ENCODE measurements at regions not wholly inside any gene's neighbourhood (a gene's known extent, or its start where the extent isn't known, plus 50 kb on each side); places are given as distances from the start of the nearest gene placed in this dataset.

DNA sequence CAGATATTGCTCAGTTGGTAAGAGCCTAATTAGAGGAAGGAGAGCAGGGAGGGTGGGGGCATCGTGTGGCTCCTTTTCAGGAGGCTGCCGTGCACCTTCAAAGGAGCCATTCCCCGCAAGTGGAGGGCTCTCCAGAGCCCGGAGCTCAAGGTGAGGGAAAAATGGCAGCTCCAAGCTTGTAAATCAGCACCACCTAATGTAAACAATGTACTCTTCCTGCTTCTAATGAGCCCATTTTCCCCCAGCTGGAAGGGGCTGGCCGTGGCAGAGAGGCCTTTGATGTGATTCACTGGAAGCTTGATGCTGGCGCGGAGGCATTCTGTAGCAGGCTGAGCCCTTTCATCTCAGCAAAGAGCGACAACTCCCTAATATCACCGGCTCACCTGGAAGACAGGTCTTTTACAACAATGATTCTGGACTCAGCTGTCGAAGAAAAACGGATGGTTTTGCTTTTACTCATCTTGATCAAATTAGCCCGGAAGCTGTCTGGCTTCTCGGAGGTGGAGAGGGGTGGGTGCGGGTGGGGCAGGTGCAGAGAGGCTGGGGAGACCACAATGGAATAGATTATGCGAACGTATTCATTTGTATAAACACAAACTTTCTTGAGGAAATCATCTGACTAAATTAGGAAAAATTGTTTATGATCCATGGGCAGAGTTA, 112.5 kb downstream of the RRAGC start:
- Histone ChIP-seq H2BK20ac (ENCODE audit: low read depth, low read length, poor library complexity, severe bottlenecking) (no peak overlapping the region), H4K5ac (ENCODE audit: insufficient read length, low read depth, low read length) (no peak overlapping the region), H2BK15ac (ENCODE audit: low read depth, low read length) (no peak overlapping the region), H3K27me3 (ENCODE audit: insufficient read depth, low read length) (no peaks in the 10 kb centered on the region), H3K23ac (ENCODE audit: insufficient read length, low read depth, low read length) (no peak overlapping the region), H3K4ac (ENCODE audit: low read depth, low read length) (no peak overlapping the region), H4K91ac (ENCODE audit: insufficient read length, low read depth, low read length) (no peak overlapping the region), H3K79me1 (ENCODE audit: insufficient read depth, low read depth, low read length, poor library complexity, severe bottlenecking) (no peaks in the 10 kb centered on the region), H3T11ph (ENCODE audit: low read length) (no peak overlapping the region), H3K14ac (ENCODE audit: insufficient read depth, low read length) (no peak overlapping the region; the same call in 1 of the 2 replicates), H3K9ac (ENCODE audit: extremely low read depth, insufficient read length, low read length) (no peak overlapping the region), H2BK5ac (ENCODE audit: insufficient read length, low read length) (no peak overlapping the region), H4K20me1 (ENCODE audit: control insufficient read depth, insufficient read depth, insufficient read length) (no peaks in the 10 kb centered on the region), H3K18ac (ENCODE audit: insufficient read length, low read depth, low read length) (no peak overlapping the region), H2AFZ (ENCODE audit: low read length) (peak overlapping the region; percentile 33), H3K9me3 (ENCODE audit: control insufficient read depth, low read depth, low read length) (no peaks in the 10 kb centered on the region), H3K4me2 (ENCODE audit: insufficient read depth, insufficient read length, low read length) (no peak overlapping the region), H2BK120ac (ENCODE audit: low read depth, low read length, poor library complexity, severe bottlenecking) (no peak overlapping the region), H2AK5ac (ENCODE audit: insufficient read length, low read length) (no peak overlapping the region), H3K27ac (ENCODE audit: insufficient read length, low read depth, low read length) (no peak overlapping the region), H3K79me2 (ENCODE audit: insufficient read depth, low read length) (no peaks in the 10 kb centered on the region), H3K56ac (ENCODE audit: insufficient read length, low read depth, low read length) (no peak overlapping the region), H3K4me1 (ENCODE audit: insufficient read depth, low read length) (no peaks in the 10 kb centered on the region; the same call in 1 of the 2 replicates), H3K23me2 (ENCODE audit: insufficient read length, low read depth, low read length, poor library complexity, severe bottlenecking) (no peaks in the 10 kb centered on the region), H2BK12ac (ENCODE audit: insufficient read length, low read depth, low read length) (no peak overlapping the region), H4K8ac (replicated peaks; ENCODE audit: insufficient read length, low read depth, low read length) (no peak overlapping the region)
- Mint-ChIP-seq H3K4me1 (peaks cover 8 to 17% of the 10 kb centered on the region in 2 experiments), H3K4me3 (no peak overlapping the region), H3K36me3 (ENCODE audit: insufficient read depth in 1 of 3, low read depth in 3 of 3) (no peaks in the 10 kb centered on the region), H3K9me3 (no peaks in the 10 kb centered on the region), H3K27ac (peak overlapping the region in 1 of 3 experiments; percentile 18; a peak in 1 of 7 replicates), H3K27me3 (ENCODE audit: low read depth) (peaks cover 3% of the 10 kb centered on the region)
- WGBS (ENCODE audit: extremely low coverage, insufficient read length, low lambda C conversion rate): no CpG with 5 or more reads among the region's 16 CpGs
- TF ChIP-seq, protein P1, sequence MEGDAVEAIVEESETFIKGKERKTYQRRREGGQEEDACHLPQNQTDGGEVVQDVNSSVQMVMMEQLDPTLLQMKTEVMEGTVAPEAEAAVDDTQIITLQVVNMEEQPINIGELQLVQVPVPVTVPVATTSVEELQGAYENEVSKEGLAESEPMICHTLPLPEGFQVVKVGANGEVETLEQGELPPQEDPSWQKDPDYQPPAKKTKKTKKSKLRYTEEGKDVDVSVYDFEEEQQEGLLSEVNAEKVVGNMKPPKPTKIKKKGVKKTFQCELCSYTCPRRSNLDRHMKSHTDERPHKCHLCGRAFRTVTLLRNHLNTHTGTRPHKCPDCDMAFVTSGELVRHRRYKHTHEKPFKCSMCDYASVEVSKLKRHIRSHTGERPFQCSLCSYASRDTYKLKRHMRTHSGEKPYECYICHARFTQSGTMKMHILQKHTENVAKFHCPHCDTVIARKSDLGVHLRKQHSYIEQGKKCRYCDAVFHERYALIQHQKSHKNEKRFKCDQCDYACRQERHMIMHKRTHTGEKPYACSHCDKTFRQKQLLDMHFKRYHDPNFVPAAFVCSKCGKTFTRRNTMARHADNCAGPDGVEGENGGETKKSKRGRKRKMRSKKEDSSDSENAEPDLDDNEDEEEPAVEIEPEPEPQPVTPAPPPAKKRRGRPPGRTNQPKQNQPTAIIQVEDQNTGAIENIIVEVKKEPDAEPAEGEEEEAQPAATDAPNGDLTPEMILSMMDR (conservative IDR thresholded peaks at IDR 0.05): no peak
- DNase-seq: peak; percentile 63

All from H9 (cell line).